HCT116 (cell line): ENCODE measurements at regions not wholly inside any gene's neighbourhood (a gene's known extent, or its start where the extent isn't known, plus 50 kb on each side); places are given as distances from the start of the nearest gene placed in this dataset.

Source experiments
- ATAC-seq: fragments of 200-7000 bp; cut with Tn5 transposase; 2 replicates; pipeline ENCODE4 v1.9.1; 2020; ENCODE audit warnings: mild to moderate bottlenecking, moderate library complexity
- BruUV-seq: library from RNA; stranded (reverse); fragments of 400-500 nt; replicated peaks from 2 replicates; lab custom pipeline; 2021; lab: Mats Ljungman, UMichigan
- CTCF ChIA-PET: fragments of 300-600 bp; sonication (Branson Sonifier 250); formaldehyde crosslinking; loops from one replicate; lab custom pipeline; 2021; ENCODE audit warnings: antibody characterized with exemption; lab: Charles Lee
- POLR2A ChIA-PET: fragments of 300-600, 350-600 bp; sonication (Branson Sonifier 250); formaldehyde crosslinking; loops from one replicate; lab custom pipeline; 2021; ENCODE audit warnings: antibody characterized with exemption; lab: Charles Lee
- RAD21 ChIA-PET, 2 experiments: fragments of 300-600 bp; sonication (Branson Sonifier 250); formaldehyde crosslinking; loops; one replicate each; lab custom pipeline; 2023; ENCODE audit warnings: low total read pairs in 2 of 2; ENCODE audit not compliant: uncharacterized antibody in 2 of 2, unreplicated experiment in 2 of 2, low non-redundant PET in 1 of 2; lab: Charles Lee
- DNase-seq: peaks from one replicate; pipeline ENCODE4 v3.0.0-alpha.2; 2010; ENCODE audit warnings: low read depth, low spot score
- H2AFZ ChIP-seq: fragments of 200-600 bp; shearing (Covaris generic), sonication (generic); 2 replicates; pipeline ENCODE4 v1.6.1; 2017; ENCODE audit warnings: low read depth, mixed run types, mixed read lengths, antibody characterized with exemption, low read length; ENCODE audit not compliant: poor library complexity, severe bottlenecking
- H3K27ac ChIP-seq: 2 replicates; pipeline ENCODE4 v1.5.1; 2012; ENCODE audit warnings: low read depth, low read length
- H3K27me3 ChIP-seq: fragments of 200-600 bp; sonication (generic); 2 replicates; pipeline ENCODE4 v1.6.1; 2016; ENCODE audit warnings: mixed run types, low read length, mixed read lengths; ENCODE audit not compliant: insufficient read depth
- H3K36me3 ChIP-seq, 2 experiments: fragments of 200-500 bp in 1 of 2; fragments of 200-600 bp in 1 of 2; sonication (Bioruptor generic) in 1 of 2; sonication (generic) in 1 of 2; 2 replicates each; pipeline versions ENCODE4 v1.5.1 to v1.6.1; 2014 to 2016; ENCODE audit warnings: low read length in 2 of 2, inconsistent platforms in 1 of 2, mixed read lengths in 1 of 2, mixed run types in 1 of 2; ENCODE audit not compliant: insufficient read depth in 2 of 2, control insufficient read depth in 1 of 2
- H3K4me1 ChIP-seq, 2 experiments: fragments of 200-600 bp in 1 of 2; sonication (generic) in 1 of 2; 2 replicates each; pipeline versions ENCODE4 v1.5.1 to v1.6.1; 2012 to 2017; ENCODE audit warnings: low read length in 2 of 2, inconsistent platforms in 1 of 2, mild to moderate bottlenecking in 1 of 2, mixed read lengths in 1 of 2, mixed run types in 1 of 2, moderate library complexity in 1 of 2; ENCODE audit not compliant: insufficient read depth in 2 of 2, control insufficient read depth in 1 of 2
- H3K4me2 ChIP-seq: fragments of 200-600 bp; sonication (generic); 2 replicates; pipeline ENCODE4 v1.6.1; 2017; ENCODE audit warnings: mixed run types, low read length, mixed read lengths
- H3K4me3 ChIP-seq, 2 experiments: fragments of 200-600 bp in 1 of 2; sonication (generic) in 1 of 2; replicated peaks in 1 of 2; 2 replicates each; pipeline ENCODE4 v1.5.1; 2011 to 2016; ENCODE audit warnings: low read length in 2 of 2, control low read depth in 1 of 2, low read depth in 1 of 2, mild to moderate bottlenecking in 1 of 2, mixed read lengths in 1 of 2, mixed run types in 1 of 2
- H3K79me2 ChIP-seq: fragments of 200-600 bp; sonication (generic); 2 replicates; pipeline ENCODE4 v1.6.1; 2017; ENCODE audit warnings: mild to moderate bottlenecking, mixed run types, low read length, moderate library complexity, mixed read lengths; ENCODE audit not compliant: insufficient read depth
- H3K9ac ChIP-seq: fragments of 200-600 bp; sonication (generic); 2 replicates; pipeline ENCODE4 v1.6.1; 2016; ENCODE audit warnings: low read length, mixed read lengths
- H3K9me2 ChIP-seq: fragments of 200-600 bp; sonication (generic), shearing (Covaris generic); 2 replicates; pipeline ENCODE4 v1.6.1; 2017; ENCODE audit warnings: mixed run types, mild to moderate bottlenecking, moderate library complexity; ENCODE audit not compliant: insufficient read depth
- H3K9me3 ChIP-seq, 2 experiments: fragments of 200-500 bp in 1 of 2; fragments of 200-600 bp in 1 of 2; sonication (Bioruptor generic) in 1 of 2; sonication (generic) in 1 of 2; 2 replicates each; pipeline ENCODE4 v1.6.1; 2014 to 2017; ENCODE audit warnings: low read length in 2 of 2, mixed read lengths in 2 of 2, inconsistent platforms in 1 of 2, low read depth in 1 of 2, mild to moderate bottlenecking in 1 of 2, mixed run types in 1 of 2, moderate library complexity in 1 of 2; ENCODE audit not compliant: control insufficient read depth in 1 of 2, insufficient read depth in 1 of 2
- H4K20me1 ChIP-seq: fragments of 200-600 bp; sonication (generic), shearing (Covaris generic); 2 replicates; pipeline ENCODE4 v1.6.1; 2017; ENCODE audit warnings: mixed run types, mild to moderate bottlenecking, moderate library complexity; ENCODE audit not compliant: insufficient read depth
- ATF3 ChIP-seq: IDR thresholded peaks from 2 replicates; pipeline ENCODE4 v1.6.1; 2012
- CBX3 ChIP-seq: IDR thresholded peaks from 2 replicates; pipeline ENCODE4 v1.6.1; 2012; ENCODE audit warnings: low read depth
- CTCF ChIP-seq, 3 experiments: fragments of 200-600 bp in 1 of 3; sonication (generic) in 1 of 3; IDR thresholded peaks in 2 of 3; conservative IDR thresholded peaks in 1 of 3; 2 replicates each; pipeline ENCODE4 v1.5.1; 2012 to 2017; ENCODE audit warnings: low read depth in 2 of 3, low read length in 2 of 3, antibody characterized with exemption in 1 of 3, borderline replicate concordance in 1 of 3, control low read depth in 1 of 3, mild to moderate bottlenecking in 1 of 3, mixed read lengths in 1 of 3, mixed run types in 1 of 3, moderate library complexity in 1 of 3; ENCODE audit not compliant: insufficient read depth in 1 of 3
- EGR1 ChIP-seq: IDR thresholded peaks from 2 replicates; pipeline ENCODE4 v1.6.1; 2012; ENCODE audit warnings: low read depth
- ELF1 ChIP-seq: IDR thresholded peaks from 2 replicates; pipeline ENCODE4 v1.6.1; 2012; ENCODE audit warnings: low read depth, borderline replicate concordance
- EZH2phosphoT487 ChIP-seq: fragments of 200-600 bp; IDR thresholded peaks from 2 replicates; pipeline ENCODE4 v1.6.1; 2018; ENCODE audit warnings: antibody characterized with exemption, borderline replicate concordance
- FOSL1 ChIP-seq: IDR thresholded peaks from 2 replicates; pipeline ENCODE4 v1.6.1; 2012; ENCODE audit warnings: low read depth
- JUND ChIP-seq: IDR thresholded peaks from 2 replicates; pipeline ENCODE4 v1.6.1; 2012
- MAX ChIP-seq: IDR thresholded peaks from 2 replicates; pipeline ENCODE4 v1.6.1; 2012
- POLR2A ChIP-seq: IDR thresholded peaks from 2 replicates; pipeline ENCODE4 v1.7.0; 2011; ENCODE audit warnings: borderline replicate concordance; ENCODE audit not compliant: insufficient read depth, insufficient read length; ENCODE audit errors: extremely low read depth
- POLR2AphosphoS5 ChIP-seq: IDR thresholded peaks from 2 replicates; pipeline ENCODE4 v1.6.1; 2011; ENCODE audit warnings: mild to moderate bottlenecking, low read depth, low read length, moderate library complexity
- RAD21 ChIP-seq: IDR thresholded peaks from 2 replicates; pipeline ENCODE4 v1.6.1; 2012; ENCODE audit warnings: low read depth, mild to moderate bottlenecking
- REST ChIP-seq: IDR thresholded peaks from 2 replicates; pipeline ENCODE4 v1.6.1; 2012; ENCODE audit warnings: low read depth
- SIN3A ChIP-seq: IDR thresholded peaks from 2 replicates; pipeline ENCODE4 v1.6.1; 2012; ENCODE audit warnings: low read depth
- SRF ChIP-seq: IDR thresholded peaks from 2 replicates; pipeline ENCODE4 v1.6.1; 2012; ENCODE audit warnings: low read depth
- YY1 ChIP-seq: IDR thresholded peaks from 2 replicates; pipeline ENCODE4 v1.6.1; 2011; ENCODE audit warnings: low read length, low read depth, moderate library complexity, mild to moderate bottlenecking; ENCODE audit not compliant: insufficient replicate concordance; ENCODE audit errors: extremely low read depth
- ZBTB33 ChIP-seq: IDR thresholded peaks from 2 replicates; pipeline ENCODE4 v1.6.1; 2011; ENCODE audit warnings: mild to moderate bottlenecking, low read length, moderate library complexity; ENCODE audit not compliant: insufficient replicate concordance; ENCODE audit errors: extremely low read depth
- ZFX ChIP-seq: fragments of 450-650 bp; IDR thresholded peaks from 2 replicates; pipeline ENCODE4 v1.6.1; 2017
- ZNF274 ChIP-seq: fragments of 200-500 bp; sonication (Bioruptor generic); IDR thresholded peaks from 2 replicates; pipeline ENCODE4 v1.6.1; 2014; ENCODE audit warnings: mild to moderate bottlenecking, low read depth, low read length, inconsistent platforms
- intact Hi-C: fragments of 100-400 bp; cut with micrococcal nuclease; formaldehyde crosslinking; loops from 2 replicates; pipeline ENCODE4 v1.10.0; 2022

- intact Hi-C loops, result no loop called here
- POLR2A ChIA-PET, result no interaction called here
Measured at GRCh38 chr13:38160131-38160530, 189.5 kb upstream of the UFM1 start.

More at GRCh38 chr13:38160131-38160530, 189.5 kb upstream of the UFM1 start:
- H4K20me1 ChIP-seq, result no peaks in the 10 kb centered on the region
- ATAC-seq (no peak), DNase-seq (no peak)
- ChIA-PET RAD21 (no interaction called here), CTCF (no interaction called here)
- H3K27ac ChIP-seq, result no peak overlapping the region
- no peak overlapping the region for H3K9ac ChIP-seq
- peaks cover 10 to 14% of the 10 kb centered on the region in 2 experiments; a peak in 3 of 4 replicates for H3K9me3 ChIP-seq
- H3K9me2 ChIP-seq, result no peaks in the 10 kb centered on the region
- no peak overlapping the region for H3K4me2 ChIP-seq
- no peak overlapping the region for H3K4me3 ChIP-seq
- H3K36me3 ChIP-seq, result no peaks in the 10 kb centered on the region
- no peaks in the 10 kb centered on the region for H3K27me3 ChIP-seq
- no peaks in the 10 kb centered on the region for H3K4me1 ChIP-seq
- no peaks in the 10 kb centered on the region for H3K79me2 ChIP-seq
- no peak overlapping the region for H2AFZ ChIP-seq
- no TSS peak for BruUV-seq
- no peak for TF ChIP-seq ZBTB33
- TF ChIP-seq ATF3, result no peak
- TF ChIP-seq POLR2A, result no peak
- no peak for TF ChIP-seq ELF1
- TF ChIP-seq EZH2phosphoT487, result no peak
- no peak for TF ChIP-seq SIN3A
- TF ChIP-seq MAX, result no peak
- no peak for TF ChIP-seq ZFX
- TF ChIP-seq FOSL1, result no peak
- no peak for TF ChIP-seq ZNF274
- no peak for TF ChIP-seq YY1
- no peak for TF ChIP-seq REST
- no peak for TF ChIP-seq SRF
- no peak for TF ChIP-seq JUND
- TF ChIP-seq CBX3, result no peak
- TF ChIP-seq EGR1, result no peak
- TF ChIP-seq RAD21, result no peak
- no peak for TF ChIP-seq POLR2AphosphoS5
- no peak for TF ChIP-seq CTCF (IDR thresholded peaks at IDR 0.05 in 2 of 3, conservative IDR thresholded peaks at IDR 0.05 in 1 of 3; ENCODE audit: borderline replicate concordance in 1 of 3, insufficient read depth in 1 of 3, low read depth in 2 of 3, low read length in 2 of 3)
- TF ChIP-seq, all 23 proteins: peak for 0
